ENCODE measurements at regions not wholly inside any gene's neighbourhood (a gene's known extent, or its start where the extent isn't known, plus 50 kb on each side); places are given as distances from the start of the nearest gene placed in this dataset.

GRCh38 chr2:12340164-12340563, 376.6 kb upstream of the TRIB2 start:
- Histone ChIP-seq H3K9me3 (ENCODE audit: control insufficient read depth, low read length) (peaks cover 8% of the 10 kb centered on the region), H3K36me3 (ENCODE audit: control insufficient read depth, insufficient read depth, low read length) (no peaks in the 10 kb centered on the region), H3K4me1 (ENCODE audit: control insufficient read depth, insufficient read depth, low read length) (no peaks in the 10 kb centered on the region), H3K9ac (ENCODE audit: extremely low read depth, low read length, poor library complexity, severe bottlenecking) (no peak overlapping the region), H3K27me3 (ENCODE audit: control insufficient read depth, insufficient read depth, low read length, poor library complexity, severe bottlenecking) (no peaks in the 10 kb centered on the region), H3K27ac (ENCODE audit: low read depth, low read length) (no peak overlapping the region), H3K4me3 (ENCODE audit: low read length) (no peak overlapping the region)
- no peak overlapping the region for H3K27ac Mint-ChIP-seq
- no peaks in the 10 kb centered on the region for H3K27me3 Mint-ChIP-seq (ENCODE audit: insufficient read depth)
- H3K4me1 Mint-ChIP-seq = no peaks in the 10 kb centered on the region
- H3K9me3 Mint-ChIP-seq = no peaks in the 10 kb centered on the region
- 96% methylated on average over 3 of the region's 4 CpGs; no CpG with 5 or more reads in 1 of the 2 experiments for WGBS, 2 experiments (ENCODE audit: insufficient coverage in 1 of 2, insufficient read length in 1 of 2)
- H3K36me3 Mint-ChIP-seq (ENCODE audit: low read depth) = no peaks in the 10 kb centered on the region
- no peak overlapping the region for H3K4me3 Mint-ChIP-seq
- TF ChIP-seq CTCF (conservative IDR thresholded peaks at IDR 0.05) = no peak
- DNase-seq = no peak

GRCh38 chr2:12341215-12341614, 375.5 kb upstream of the TRIB2 start:
- 78% methylated on average over 1 of the region's 1 CpG; no CpG with 5 or more reads in 1 of the 2 experiments for WGBS, 2 experiments (ENCODE audit: insufficient coverage in 1 of 2, insufficient read length in 1 of 2)

GRCh38 chr2:12341920-12342319, 374.8 kb upstream of the TRIB2 start:
- no peaks in the 10 kb centered on the region for H3K36me3 ChIP-seq (ENCODE audit: control insufficient read depth, insufficient read depth, low read length)
- no peaks in the 10 kb centered on the region for H3K27me3 ChIP-seq (ENCODE audit: control insufficient read depth, insufficient read depth, low read length, poor library complexity, severe bottlenecking)
- Mint-ChIP-seq H3K4me1 (no peaks in the 10 kb centered on the region), H3K4me3 (no peak overlapping the region), H3K9me3 (no peaks in the 10 kb centered on the region), H3K36me3 (ENCODE audit: low read depth) (no peaks in the 10 kb centered on the region), H3K27ac (no peak overlapping the region), H3K27me3 (ENCODE audit: insufficient read depth) (no peaks in the 10 kb centered on the region)
- no peak for DNase-seq
- 89 to 94% methylated on average over 3 of the region's 3 CpGs for WGBS, 2 experiments (ENCODE audit: insufficient coverage in 1 of 2, insufficient read length in 1 of 2)
- H3K4me1 ChIP-seq (ENCODE audit: control insufficient read depth, insufficient read depth, low read length) = no peaks in the 10 kb centered on the region
- TF ChIP-seq CTCF (conservative IDR thresholded peaks at IDR 0.05) = no peak
- no peak overlapping the region for H3K4me3 ChIP-seq (ENCODE audit: low read length)
- no peaks in the 10 kb centered on the region for H3K9me3 ChIP-seq (ENCODE audit: control insufficient read depth, low read length)
- no peak overlapping the region for H3K9ac ChIP-seq (ENCODE audit: extremely low read depth, low read length, poor library complexity, severe bottlenecking)
- H3K27ac ChIP-seq (ENCODE audit: low read depth, low read length) = no peak overlapping the region

More at GRCh38 chr2:12341215-12341614, 375.5 kb upstream of the TRIB2 start:
- H3K9ac ChIP-seq (ENCODE audit: extremely low read depth, low read length, poor library complexity, severe bottlenecking) = no peak overlapping the region
- TF ChIP-seq CTCF (conservative IDR thresholded peaks at IDR 0.05) = no peak
- H3K27ac ChIP-seq (ENCODE audit: low read depth, low read length) = no peak overlapping the region
- no peak for DNase-seq
- Mint-ChIP-seq H3K36me3 (ENCODE audit: low read depth) (no peaks in the 10 kb centered on the region), H3K9me3 (no peaks in the 10 kb centered on the region), H3K4me1 (no peaks in the 10 kb centered on the region), H3K27ac (no peak overlapping the region), H3K27me3 (ENCODE audit: insufficient read depth) (no peaks in the 10 kb centered on the region), H3K4me3 (no peak overlapping the region)
- H3K36me3 ChIP-seq (ENCODE audit: control insufficient read depth, insufficient read depth, low read length) = no peaks in the 10 kb centered on the region
- H3K9me3 ChIP-seq (ENCODE audit: control insufficient read depth, low read length) = no peaks in the 10 kb centered on the region
- no peaks in the 10 kb centered on the region for H3K27me3 ChIP-seq (ENCODE audit: control insufficient read depth, insufficient read depth, low read length, poor library complexity, severe bottlenecking)
- no peak overlapping the region for H3K4me3 ChIP-seq (ENCODE audit: low read length)
- H3K4me1 ChIP-seq (ENCODE audit: control insufficient read depth, insufficient read depth, low read length) = no peaks in the 10 kb centered on the region

All from endodermal cell (in vitro differentiated cells).